GM19468 (cell line): ENCODE measurements at regions not wholly inside any gene's neighbourhood (a gene's known extent, or its start where the extent isn't known, plus 50 kb on each side); places are given as distances from the start of the nearest gene placed in this dataset.
"Not testable (repeated sequence)": the region's sequence is repeated elsewhere in the genome, so short reads cannot be mapped to it uniquely, and the experiment has no call there.

Source experiments
- ATAC-seq: cut with Tn5 transposase; IDR thresholded peaks from one replicate; pipeline ENCODE4 v1.9.1; 2021; ENCODE audit warnings: mild to moderate bottlenecking, moderate library complexity, moderate number of reproducible peaks; ENCODE audit not compliant: unreplicated experiment; ENCODE audit errors: extremely low read depth

DNA sequence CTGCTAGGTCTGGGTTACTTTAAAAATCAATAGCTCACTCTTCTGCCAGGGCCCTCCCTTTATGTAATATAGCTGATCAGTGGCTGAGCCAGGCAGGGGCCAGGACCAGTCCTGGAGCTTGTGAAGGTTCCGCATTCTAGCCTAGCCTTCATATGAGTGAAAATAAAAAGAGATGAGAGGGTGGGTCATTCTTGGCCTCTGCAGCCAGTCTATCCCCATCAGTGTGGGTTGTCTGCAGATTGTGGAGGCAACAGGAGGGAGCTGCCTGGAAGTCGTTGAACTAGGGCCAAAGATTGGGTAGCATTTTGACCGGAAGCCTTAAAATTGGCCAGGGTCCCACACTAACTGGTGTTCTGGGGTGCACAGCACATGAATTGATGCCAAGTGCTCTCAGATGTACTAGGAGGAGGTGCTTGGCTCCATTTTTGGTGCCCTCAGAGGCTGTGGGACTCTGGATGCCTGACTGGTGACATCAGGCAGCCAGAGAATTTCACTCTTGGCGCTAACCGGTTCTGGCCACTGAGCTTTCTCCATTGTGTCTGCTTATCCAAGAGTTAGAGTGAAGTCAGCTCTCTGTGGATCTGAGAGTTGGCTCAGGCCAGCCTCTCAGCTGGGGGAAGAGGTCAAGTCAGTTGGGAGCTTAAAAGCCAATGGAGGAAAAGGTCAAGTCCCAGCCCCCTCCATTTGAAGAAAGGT lies 66.5 kb upstream of the IKBKE start:
- ATAC-seq: not testable (repeated sequence)

DNA sequence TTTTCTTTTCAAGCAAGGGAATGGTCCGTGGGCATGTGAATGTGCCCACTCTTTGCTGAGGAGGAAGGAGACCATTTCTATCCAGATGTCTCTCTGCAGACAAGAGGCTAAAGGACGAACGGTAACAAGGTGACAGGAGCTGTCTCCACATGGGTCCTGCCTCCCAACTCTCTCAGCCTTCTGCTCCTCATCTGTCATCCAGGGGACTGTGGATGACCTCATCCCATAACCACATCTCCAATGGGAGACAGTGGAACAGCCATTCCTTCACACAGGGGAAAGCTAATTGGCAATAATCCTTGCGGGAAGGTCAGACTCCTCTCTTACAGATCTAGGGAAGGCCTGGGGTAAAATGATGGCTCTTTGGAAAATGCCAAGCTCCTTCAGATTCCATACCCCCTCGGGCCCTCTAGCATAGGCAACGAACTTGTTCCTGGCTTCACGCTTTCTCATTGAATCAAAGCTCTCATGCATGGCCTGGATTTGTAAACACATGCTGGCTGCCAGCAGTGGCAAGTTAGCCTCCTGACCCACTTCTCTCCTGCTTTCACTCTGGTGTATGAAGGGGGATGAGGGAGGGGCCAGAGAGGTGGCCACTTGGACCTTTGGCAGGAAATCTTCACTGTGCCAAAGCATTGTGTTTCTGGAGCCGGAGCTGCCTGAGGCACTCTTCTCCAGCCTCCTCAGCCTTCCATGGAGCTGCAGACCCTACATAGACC lies 65.8 kb upstream of the IKBKE start:
- not testable (repeated sequence) for ATAC-seq

DNA sequence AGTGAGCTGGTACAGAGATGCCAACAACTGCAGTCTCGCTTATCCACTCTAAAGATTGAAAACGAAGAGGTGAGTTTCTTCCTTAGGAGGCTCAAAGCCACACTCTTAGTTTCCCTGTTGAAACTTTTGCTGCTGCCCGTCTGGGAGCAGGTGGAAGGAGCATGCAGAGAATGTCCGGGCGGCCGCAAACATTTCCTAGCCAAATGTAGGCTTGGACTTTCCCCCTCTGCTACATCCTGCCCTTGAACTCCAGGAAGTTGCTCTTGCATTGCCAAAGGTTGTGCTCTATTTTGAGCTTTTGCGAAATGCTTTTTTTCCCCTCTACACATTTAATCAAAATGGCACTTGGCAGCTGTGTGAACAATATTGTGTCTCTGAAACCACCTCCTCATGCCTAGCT lies 65.0 kb upstream of the IKBKE start:
- not testable (repeated sequence) for ATAC-seq

DNA sequence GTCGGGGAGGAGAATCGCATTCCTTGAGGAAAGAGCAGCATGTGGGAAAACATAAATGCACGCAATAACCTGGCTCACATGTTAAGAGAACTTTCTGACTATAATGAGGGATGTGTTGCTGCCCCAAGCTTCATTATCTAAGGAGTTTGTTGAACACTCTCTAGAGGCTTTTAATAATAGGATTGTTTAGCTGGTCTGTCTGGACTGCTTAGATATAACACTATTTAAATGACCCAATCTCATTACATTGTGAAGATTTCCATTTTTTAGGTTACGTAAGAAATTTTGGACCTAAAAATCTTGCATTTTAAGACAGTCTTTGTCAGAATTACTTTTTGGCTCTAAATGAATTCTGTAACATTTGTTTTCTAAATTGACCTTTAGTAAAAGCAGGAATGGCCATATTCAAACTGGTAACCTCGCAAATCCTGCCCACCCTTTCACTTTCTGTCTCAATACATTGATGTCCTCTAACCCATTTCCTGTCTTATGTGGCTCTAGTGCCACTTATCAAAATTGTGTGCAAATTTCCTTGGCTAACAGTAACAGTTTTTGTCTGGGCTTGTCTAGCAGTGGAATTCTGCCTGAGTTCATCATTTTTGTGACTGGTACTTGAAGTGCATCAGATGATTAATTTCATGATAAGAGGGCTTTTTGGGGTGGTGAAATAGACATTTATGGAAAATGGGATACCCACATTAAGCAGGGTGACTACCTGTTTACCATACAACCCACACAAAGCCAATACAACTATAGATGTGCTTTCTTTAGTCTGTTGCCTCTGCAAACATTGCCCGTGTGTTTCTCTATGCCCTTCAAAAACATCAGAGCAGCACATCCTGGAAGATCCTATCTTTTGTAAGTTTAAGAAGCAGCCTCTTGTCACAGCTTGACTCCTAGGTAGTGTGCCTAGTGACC lies 61.6 kb upstream of the IKBKE start:
- not testable (repeated sequence) for ATAC-seq

DNA sequence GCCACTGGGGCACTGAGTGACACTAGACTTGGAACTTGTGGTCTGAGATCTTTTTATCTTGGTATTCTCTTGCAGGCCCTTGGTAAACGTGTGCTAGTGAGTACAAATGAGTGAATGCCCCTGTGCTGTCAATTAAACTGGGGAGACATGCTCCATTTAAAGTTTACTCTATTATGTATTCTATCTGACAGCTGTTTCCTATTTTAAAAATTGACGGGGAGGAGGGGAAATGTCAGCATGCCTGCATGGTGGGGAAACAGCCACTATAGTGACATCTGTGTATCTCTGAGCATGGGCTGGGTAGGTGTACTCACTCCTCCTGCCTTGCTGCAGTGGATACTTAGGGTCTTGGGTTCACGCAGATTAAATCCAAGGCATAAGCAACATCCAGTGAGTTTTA lies 59.0 kb upstream of the IKBKE start:
- no peak for ATAC-seq

DNA sequence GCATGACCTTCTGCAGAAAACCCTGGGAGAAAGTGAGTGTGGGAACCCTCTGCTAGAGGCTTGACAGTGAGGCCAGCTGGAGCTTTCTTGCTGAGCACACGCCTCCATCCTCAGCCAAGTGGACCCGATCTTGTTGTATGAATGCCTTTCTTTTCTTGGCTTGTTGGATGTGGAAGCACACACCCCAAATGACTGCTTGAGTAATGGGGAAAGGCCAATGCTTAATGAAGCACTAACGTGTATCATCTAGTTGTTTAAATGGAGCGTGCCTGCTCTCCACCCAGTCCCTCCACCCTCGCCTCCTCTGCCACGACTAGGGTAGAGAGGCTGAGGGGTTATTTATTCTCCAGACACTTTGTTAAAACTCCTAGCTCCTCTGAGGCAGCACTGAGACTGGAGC lies 54.3 kb upstream of the IKBKE start:
- no peak for ATAC-seq

DNA sequence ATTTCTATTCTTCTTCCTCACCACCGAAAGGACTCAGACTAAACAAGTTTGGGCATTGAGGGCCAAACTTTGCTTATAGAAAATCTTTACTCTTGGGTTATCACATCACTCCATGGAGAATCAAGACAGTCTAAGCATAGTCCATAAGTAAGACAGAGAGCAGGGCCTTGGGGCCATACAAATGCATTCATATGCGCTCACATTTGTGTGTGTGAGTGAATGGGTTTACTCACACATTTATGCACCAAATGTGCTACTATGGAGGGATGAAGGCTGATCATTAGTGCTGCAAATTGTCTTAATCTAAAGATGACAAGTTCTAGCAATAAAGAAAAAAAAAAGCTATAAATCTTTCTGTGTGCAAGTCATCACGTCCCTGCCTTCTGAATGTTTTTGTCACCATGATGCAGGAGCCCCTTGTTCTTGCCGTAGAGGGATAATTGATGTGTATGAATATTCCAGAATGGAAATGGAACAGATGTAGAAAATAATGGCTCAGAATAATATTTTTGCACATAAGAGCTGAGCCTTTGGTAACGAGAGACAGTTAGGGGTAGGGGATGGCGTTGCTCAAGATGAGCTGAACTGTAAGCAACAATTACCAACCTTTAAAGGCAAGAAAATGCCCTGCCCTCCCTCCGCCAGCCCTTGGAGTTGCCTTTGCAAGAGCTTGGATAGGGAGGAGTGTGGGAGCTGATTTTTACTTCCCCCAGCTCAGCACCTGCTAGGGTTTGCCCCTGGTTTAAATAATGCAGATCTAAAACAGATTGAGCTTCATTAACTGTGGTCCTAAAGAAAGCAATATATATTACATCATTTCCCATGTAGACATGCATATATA lies 52.3 kb upstream of the IKBKE start:
- no peak for ATAC-seq

DNA sequence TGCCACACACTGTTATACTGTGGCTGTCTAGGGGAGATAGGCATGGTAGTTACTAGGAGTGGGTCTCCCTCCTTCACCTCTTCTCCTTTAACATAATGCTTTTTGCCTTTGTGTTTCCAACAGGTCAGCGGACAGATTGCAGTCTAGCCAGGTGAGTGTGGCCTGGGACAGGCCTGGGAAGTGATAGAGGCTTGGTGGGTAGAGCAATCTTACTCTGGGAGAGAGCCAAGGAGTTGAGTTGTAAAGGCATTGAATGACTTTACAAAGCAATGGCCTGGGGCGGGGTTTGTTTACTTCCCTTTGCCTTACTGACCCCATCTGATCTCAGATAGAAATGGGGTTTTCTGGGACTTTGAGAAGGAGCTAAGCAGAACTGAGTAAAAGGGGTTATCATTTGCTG lies 51.0 kb upstream of the IKBKE start:
- no peak for ATAC-seq

DNA sequence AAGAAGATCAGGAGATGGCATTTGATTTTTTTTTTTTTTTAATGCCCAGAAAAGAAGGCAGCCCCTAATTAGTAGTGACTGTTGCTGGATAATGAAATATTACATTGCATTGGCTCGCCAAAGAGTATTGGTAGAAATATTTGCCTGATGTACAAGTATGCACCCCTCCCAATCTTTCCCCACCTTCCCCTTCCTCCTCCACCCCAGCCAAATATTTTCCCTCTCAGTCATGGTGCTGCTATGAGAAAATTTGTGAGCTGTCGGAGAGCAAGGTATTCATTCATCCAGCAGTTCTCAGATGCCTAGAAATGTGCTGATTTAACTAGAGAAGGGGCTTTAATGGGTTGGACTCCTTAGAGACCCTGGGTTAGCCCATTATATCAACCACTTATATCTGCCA lies 50.5 kb upstream of the IKBKE start:
- no peak for ATAC-seq

DNA sequence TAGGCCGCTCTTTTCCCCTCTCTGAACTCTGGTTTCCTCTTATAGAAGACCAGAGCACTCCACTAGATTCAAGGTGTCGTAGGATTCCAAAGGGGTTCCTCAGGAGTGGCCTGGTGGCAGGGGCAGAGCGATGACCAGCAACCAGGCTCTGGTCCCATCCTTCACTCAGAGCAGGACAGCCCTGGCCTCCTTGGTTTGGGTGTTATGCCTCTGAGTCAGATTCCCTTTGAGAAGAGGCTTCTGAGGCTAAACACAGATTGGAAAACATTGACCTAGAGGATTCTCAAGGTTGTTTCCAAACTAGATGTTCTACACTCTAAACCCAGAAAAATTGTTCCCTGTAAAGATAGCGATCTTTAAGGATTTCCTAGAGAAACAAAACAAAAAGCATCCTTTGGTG lies 49.8 kb upstream of the IKBKE start:
- no peak for ATAC-seq
